ENCODE measurements at regions not wholly inside any gene's neighbourhood (a gene's known extent, or its start where the extent isn't known, plus 50 kb on each side); places are given as distances from the start of the nearest gene placed in this dataset.
"Not testable (repeated sequence)": the region's sequence is repeated elsewhere in the genome, so short reads cannot be mapped to it uniquely, and the experiment has no call there.

DNA sequence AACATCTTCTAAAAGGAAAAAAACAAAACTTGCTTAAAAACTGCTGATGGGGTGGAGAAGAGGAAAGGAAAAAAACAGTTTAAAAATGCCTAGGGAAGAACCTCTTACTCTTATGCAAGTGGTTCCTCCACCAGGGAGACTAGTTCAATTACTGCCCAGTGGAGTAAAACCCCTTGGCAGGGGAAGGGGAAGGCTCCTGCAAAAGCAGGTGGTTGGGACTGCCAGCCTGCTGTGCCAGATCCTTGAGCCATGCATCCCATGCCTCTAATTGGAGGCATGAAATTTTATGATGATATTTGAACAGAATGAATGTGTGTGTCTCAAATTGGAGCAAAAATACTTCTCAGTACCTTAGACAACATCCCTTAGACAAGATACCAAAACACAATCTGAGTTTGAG, 118.8 kb downstream of the FSCB start:
- Histone ChIP-seq H3K36me3 (ENCODE audit: control insufficient read depth in 2 of 3, insufficient read depth in 3 of 3, low read length in 3 of 3) (no peaks in the 10 kb centered on the region), H3K27me3 (ENCODE audit: control insufficient read depth, insufficient read depth, low read length) (no peaks in the 10 kb centered on the region), H3K27ac (ENCODE audit: low read depth in 2 of 2, low read length in 2 of 2) (no peak overlapping the region), H3K9ac (ENCODE audit: low read length in 3 of 3) (no peak overlapping the region), H3K9me3 (ENCODE audit: control insufficient read depth in 2 of 3, insufficient read depth in 1 of 3, low read length in 3 of 3) (no peaks in the 10 kb centered on the region), H3K4me3 (ENCODE audit: low read length in 3 of 3) (no peak overlapping the region), H3K4me1 (ENCODE audit: control insufficient read depth in 2 of 3, insufficient read depth in 2 of 3, low read depth in 1 of 3, low read length in 3 of 3) (no peaks in the 10 kb centered on the region)
- no peak for DNase-seq
- TF ChIP-seq CTCF (IDR thresholded peaks at IDR 0.05; ENCODE audit: borderline replicate concordance, extremely low read depth, insufficient read depth) = no peak
- intact Hi-C loops (cut with DNase I) = no loop called here
- FAIRE-seq = no peak

GRCh38 chr14:44385906-44386305, 121.2 kb downstream of the FSCB start:
- Histone ChIP-seq H3K4me1 (ENCODE audit: control insufficient read depth in 2 of 3, insufficient read depth in 2 of 3, low read depth in 1 of 3, low read length in 3 of 3) (no peaks in the 10 kb centered on the region), H3K36me3 (ENCODE audit: control insufficient read depth in 2 of 3, insufficient read depth in 3 of 3, low read length in 3 of 3) (no peaks in the 10 kb centered on the region), H3K27ac (ENCODE audit: low read depth in 2 of 2, low read length in 2 of 2) (no peak overlapping the region), H3K9me3 (ENCODE audit: control insufficient read depth in 2 of 3, insufficient read depth in 1 of 3, low read length in 3 of 3) (no peaks in the 10 kb centered on the region), H3K4me3 (ENCODE audit: low read length in 3 of 3) (no peak overlapping the region), H3K27me3 (ENCODE audit: control insufficient read depth, insufficient read depth, low read length) (no peaks in the 10 kb centered on the region), H3K9ac (ENCODE audit: low read length in 3 of 3) (no peak overlapping the region)
- no peak for DNase-seq
- no peak for FAIRE-seq
- TF ChIP-seq CTCF (IDR thresholded peaks at IDR 0.05; ENCODE audit: borderline replicate concordance, extremely low read depth, insufficient read depth) = no peak
- intact Hi-C loops (cut with DNase I) = no loop called here

- H3K9me3 ChIP-seq (ENCODE audit: control insufficient read depth in 2 of 3, insufficient read depth in 1 of 3, low read length in 3 of 3); FAIRE-seq: not testable (repeated sequence)
Observed at GRCh38 chr14:44385296-44385695, 121.8 kb downstream of the FSCB start.

GRCh38 chr14:44384601-44385293, 122.3 kb downstream of the FSCB start:
- H3K4me1 ChIP-seq (ENCODE audit: control insufficient read depth in 2 of 3, insufficient read depth in 2 of 3, low read depth in 1 of 3, low read length in 3 of 3); H3K27ac ChIP-seq (ENCODE audit: low read depth in 2 of 2, low read length in 2 of 2); intact Hi-C loops (cut with DNase I); H3K27me3 ChIP-seq (ENCODE audit: control insufficient read depth, insufficient read depth, low read length); H3K9ac ChIP-seq (ENCODE audit: low read length in 3 of 3); FAIRE-seq; H3K36me3 ChIP-seq (ENCODE audit: control insufficient read depth in 2 of 3, insufficient read depth in 3 of 3, low read length in 3 of 3); H3K4me3 ChIP-seq (ENCODE audit: low read length in 3 of 3); H3K9me3 ChIP-seq (ENCODE audit: control insufficient read depth in 2 of 3, insufficient read depth in 1 of 3, low read length in 3 of 3): not testable (repeated sequence)
- peak in 1 of 5 donors; percentile 58 for DNase-seq

More at GRCh38 chr14:44385296-44385695, 121.8 kb downstream of the FSCB start:
- H3K4me1 ChIP-seq (ENCODE audit: control insufficient read depth in 2 of 3, insufficient read depth in 2 of 3, low read depth in 1 of 3, low read length in 3 of 3); H3K27me3 ChIP-seq (ENCODE audit: control insufficient read depth, insufficient read depth, low read length); H3K9ac ChIP-seq (ENCODE audit: low read length in 3 of 3); DNase-seq; H3K4me3 ChIP-seq (ENCODE audit: low read length in 3 of 3); H3K36me3 ChIP-seq (ENCODE audit: control insufficient read depth in 2 of 3, insufficient read depth in 3 of 3, low read length in 3 of 3); H3K27ac ChIP-seq (ENCODE audit: low read depth in 2 of 2, low read length in 2 of 2); intact Hi-C loops (cut with DNase I): not testable (repeated sequence)

Measured in kidney (tissue), 13 donors.